HEK293T (cell line): ENCODE measurements at regions not wholly inside any gene's neighbourhood (a gene's known extent, or its start where the extent isn't known, plus 50 kb on each side); places are given as distances from the start of the nearest gene placed in this dataset.

Experiments
- CTCF ChIA-PET: fragments of 350-600 bp; formaldehyde crosslinking; extraction: SDS; loops from one replicate; lab custom pipeline; 2021; ENCODE audit warnings: antibody characterized with exemption, inconsistent platforms; lab: Yijun Ruan, JAX
- POLR2A ChIA-PET: fragments of 350-600 bp; formaldehyde crosslinking; extraction: SDS; loops from one replicate; lab custom pipeline; 2020; ENCODE audit warnings: antibody characterized with exemption, inconsistent platforms; lab: Yijun Ruan, JAX
- DNase-seq: peaks from one replicate; pipeline ENCODE4 v3.0.0; 2012; ENCODE audit warnings: mixed read lengths; ENCODE audit errors: extremely low spot score
- ARNT ChIP-seq: fragments of 450-650 bp; IDR thresholded peaks from 2 replicates; pipeline ENCODE4 v1.6.1; 2017; ENCODE audit warnings: mild to moderate bottlenecking
- BHLHE40 ChIP-seq: fragments of 450-650 bp; IDR thresholded peaks from 2 replicates; pipeline ENCODE4 v1.6.1; 2016; ENCODE audit warnings: mild to moderate bottlenecking, moderate library complexity, borderline replicate concordance
- CTBP1 ChIP-seq: fragments of 450-650 bp; IDR thresholded peaks from 2 replicates; pipeline ENCODE4 v1.6.1; 2016; ENCODE audit warnings: borderline replicate concordance
- ELF4 ChIP-seq: fragments of 450-650 bp; IDR thresholded peaks from 2 replicates; pipeline ENCODE4 v1.6.1; 2017; ENCODE audit warnings: antibody characterized with exemption
- FOXA1 ChIP-seq: fragments of 450-650 bp; IDR thresholded peaks from 2 replicates; pipeline ENCODE4 v1.6.1; 2016; ENCODE audit warnings: mild to moderate bottlenecking
- FOXK2 ChIP-seq: fragments of 450-650 bp; IDR thresholded peaks from 2 replicates; pipeline ENCODE4 v1.6.1; 2016; ENCODE audit warnings: mild to moderate bottlenecking
- FOXM1 ChIP-seq: fragments of 450-650 bp; IDR thresholded peaks from 2 replicates; pipeline ENCODE4 v1.6.1; 2017; ENCODE audit warnings: mild to moderate bottlenecking, borderline replicate concordance
- HDGF ChIP-seq: fragments of 450-650 bp; IDR thresholded peaks from 2 replicates; pipeline ENCODE4 v1.6.1; 2017; ENCODE audit warnings: antibody characterized with exemption, borderline replicate concordance
- L3MBTL2 ChIP-seq: fragments of 450-650 bp; conservative IDR thresholded peaks from 2 replicates; pipeline ENCODE4 v1.6.1; 2016; ENCODE audit warnings: mild to moderate bottlenecking
- LEF1 ChIP-seq: fragments of 450-650 bp; IDR thresholded peaks from 2 replicates; pipeline ENCODE4 v1.6.1; 2017; ENCODE audit warnings: mild to moderate bottlenecking, borderline replicate concordance
- NFRKB ChIP-seq: fragments of 450-650 bp; IDR thresholded peaks from 2 replicates; pipeline ENCODE4 v1.6.1; 2016; ENCODE audit warnings: mild to moderate bottlenecking, moderate library complexity
- SP1 ChIP-seq: fragments of 450-650 bp; IDR thresholded peaks from 2 replicates; pipeline ENCODE4 v1.6.1; 2017
- SUZ12 ChIP-seq: fragments of 450-650 bp; IDR thresholded peaks from 2 replicates; pipeline ENCODE4 v1.6.1; 2016; ENCODE audit warnings: mild to moderate bottlenecking
- TARDBP ChIP-seq: fragments of 450-650 bp; IDR thresholded peaks from 2 replicates; pipeline ENCODE4 v1.6.1; 2016
- ZNF384 ChIP-seq: fragments of 450-650 bp; IDR thresholded peaks from 2 replicates; pipeline ENCODE4 v1.6.1; 2016
- TF ChIP-seq, protein P1 (sequence below): fragments of 450-650 bp; IDR thresholded peaks from 2 replicates; pipeline ENCODE4 v1.6.1; 2016

DNA sequence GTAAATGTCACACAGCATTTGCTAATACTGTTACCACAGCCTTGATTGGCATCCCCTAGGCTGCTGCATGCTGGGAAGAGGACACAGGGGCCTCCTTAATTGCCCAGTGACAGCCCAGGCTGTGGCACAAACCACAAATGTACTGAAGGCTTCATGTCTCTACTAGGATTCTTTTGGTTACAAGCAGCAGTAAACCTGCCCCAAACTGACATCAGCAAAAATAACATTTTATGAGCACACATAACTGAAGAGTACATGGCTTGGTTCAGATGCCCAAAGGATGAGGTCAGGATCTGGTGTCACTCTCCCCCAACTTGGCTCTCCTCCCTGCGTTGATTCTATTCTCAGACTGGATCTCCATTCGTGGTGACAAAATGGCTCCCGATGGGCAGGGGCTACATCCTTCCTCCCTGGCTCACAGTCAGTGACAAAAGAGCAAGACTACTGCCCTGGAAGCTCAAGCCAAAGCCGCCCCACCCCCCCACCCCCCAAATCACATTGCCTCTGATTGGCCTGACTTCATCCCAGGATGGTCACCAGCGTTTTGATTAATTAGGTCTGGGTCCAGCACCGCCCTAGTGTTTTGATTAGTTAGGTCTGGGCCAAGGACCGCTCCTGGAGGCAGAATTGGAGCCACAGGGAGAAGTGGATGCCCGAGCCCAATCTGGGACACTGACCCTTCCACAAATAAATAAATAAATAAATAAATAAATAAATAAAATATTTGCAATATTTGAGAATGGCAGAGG lies 180.5 kb upstream of the RBPJ start:
- no peak for TF ChIP-seq ARNT
- no peak for TF ChIP-seq FOXA1
- TF ChIP-seq, protein P1, sequence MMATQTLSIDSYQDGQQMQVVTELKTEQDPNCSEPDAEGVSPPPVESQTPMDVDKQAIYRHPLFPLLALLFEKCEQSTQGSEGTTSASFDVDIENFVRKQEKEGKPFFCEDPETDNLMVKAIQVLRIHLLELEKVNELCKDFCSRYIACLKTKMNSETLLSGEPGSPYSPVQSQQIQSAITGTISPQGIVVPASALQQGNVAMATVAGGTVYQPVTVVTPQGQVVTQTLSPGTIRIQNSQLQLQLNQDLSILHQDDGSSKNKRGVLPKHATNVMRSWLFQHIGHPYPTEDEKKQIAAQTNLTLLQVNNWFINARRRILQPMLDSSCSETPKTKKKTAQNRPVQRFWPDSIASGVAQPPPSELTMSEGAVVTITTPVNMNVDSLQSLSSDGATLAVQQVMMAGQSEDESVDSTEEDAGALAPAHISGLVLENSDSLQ: peak; percentile 72
- TF ChIP-seq LEF1: no peak
- DNase-seq: no peak
- POLR2A ChIA-PET: interaction anchor here (0.6 to 1.3 kb wide), 2 partner anchors 22 to 57 kb away, joined by 3 to 5 read pairs; no protein-coding TSS in a partner anchor
- CTCF ChIA-PET: interaction anchor here (0.5 to 0.6 kb wide), 2 partner anchors 9 to 63 kb away, joined by 3 read pairs; no protein-coding TSS in a partner anchor

DNA sequence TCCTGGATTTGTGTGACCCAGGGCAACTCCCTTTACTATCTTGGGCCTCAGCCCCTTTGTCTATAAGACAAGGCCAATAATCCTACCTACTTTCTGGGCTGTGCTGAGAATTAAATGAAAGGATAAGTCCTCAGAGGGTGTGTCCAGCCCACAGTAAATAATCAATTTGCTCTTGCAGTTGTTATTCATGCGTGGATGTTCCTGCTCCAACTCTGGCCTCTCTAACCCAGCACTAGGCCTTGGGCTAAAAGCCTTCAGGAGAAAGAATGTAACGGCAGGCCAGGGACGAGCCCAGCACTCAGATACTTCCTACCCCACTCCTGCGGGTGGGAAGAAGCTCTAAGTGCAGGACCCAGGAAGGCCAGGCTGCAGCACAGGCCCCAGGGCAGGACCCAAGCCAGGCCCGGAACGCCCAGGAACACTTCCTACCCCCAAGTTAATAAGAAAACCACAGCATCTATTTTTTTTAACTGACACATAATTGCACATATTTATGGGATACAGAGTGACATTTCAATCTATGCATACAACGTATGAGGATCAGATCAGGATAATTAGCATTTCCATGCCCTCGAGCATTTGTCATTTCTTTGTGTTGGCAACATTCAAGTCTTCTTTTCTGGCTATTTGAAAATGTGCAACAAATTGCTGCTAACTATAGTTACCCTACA lies 179.6 kb upstream of the RBPJ start:
- DNase-seq: no peak
- POLR2A ChIA-PET: interaction anchor here (0.6 to 1.3 kb wide), 3 partner anchors 20 to 179 kb away, joined by 3 to 5 read pairs (median 3); no protein-coding TSS in a partner anchor
- CTCF ChIA-PET: interaction anchor here (0.6 to 1.2 kb wide), 3 partner anchors 8 to 20 kb away, joined by 3 to 4 read pairs (median 3); no protein-coding TSS in a partner anchor
- no peak for TF ChIP-seq CTBP1
- TF ChIP-seq BHLHE40: no peak
- TF ChIP-seq FOXK2: no peak
- TF ChIP-seq SP1: no peak
- TF ChIP-seq, protein P1: no peak
- no peak for TF ChIP-seq FOXA1
- no peak for TF ChIP-seq SUZ12
- TF ChIP-seq TARDBP: no peak
- no peak for TF ChIP-seq ARNT
- TF ChIP-seq NFRKB: no peak

DNA sequence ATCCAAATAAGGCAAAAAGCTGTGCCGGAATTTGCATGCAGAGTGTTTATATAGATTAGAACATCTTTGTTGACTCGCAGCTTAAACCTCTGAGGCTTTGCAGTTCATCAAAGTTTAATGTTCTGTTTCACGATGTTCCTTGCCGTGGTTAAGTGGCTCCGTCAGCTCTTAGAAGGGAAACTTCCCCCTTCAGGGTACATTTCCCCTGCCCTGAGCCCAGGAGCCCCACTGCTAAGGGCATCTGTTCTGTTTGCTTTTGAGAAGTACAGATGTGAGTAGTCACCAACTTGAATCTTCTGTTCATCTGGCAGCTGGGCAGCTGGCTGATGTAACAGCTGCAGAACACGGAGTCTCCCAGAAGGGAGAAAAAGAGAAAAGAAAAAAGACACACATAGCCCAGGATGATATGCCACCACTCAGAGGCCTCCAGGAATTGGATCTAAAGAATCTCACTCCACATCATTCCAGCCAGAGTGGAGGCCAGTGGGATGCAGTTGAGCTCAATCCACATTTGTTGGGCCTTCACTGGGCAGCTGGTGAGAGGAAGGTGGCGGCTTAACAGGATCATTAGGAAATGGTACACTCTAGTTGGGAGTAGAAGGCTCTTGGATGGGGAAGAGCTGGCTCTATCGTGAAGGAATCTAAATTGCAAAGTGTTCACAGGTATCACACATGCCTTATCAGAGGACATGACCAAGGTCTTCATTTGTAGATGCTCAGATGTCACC lies 178.7 kb upstream of the RBPJ start:
- CTCF ChIA-PET: interaction anchor here (1.2 kb wide), 2 partner anchors 17 to 19 kb away, joined by 3 to 4 read pairs; no protein-coding TSS in a partner anchor
- TF ChIP-seq BHLHE40 (no peak), NFRKB (no peak), FOXA1 (no peak), LEF1 (no peak), FOXM1 (no peak), ZNF384 (no peak)
- TF ChIP-seq, protein P1: no peak
- POLR2A ChIA-PET: interaction anchor here (0.9 to 1.3 kb wide), 2 partner anchors 59 to 178 kb away, joined by 3 to 5 read pairs; no protein-coding TSS in a partner anchor
- DNase-seq: no peak

DNA sequence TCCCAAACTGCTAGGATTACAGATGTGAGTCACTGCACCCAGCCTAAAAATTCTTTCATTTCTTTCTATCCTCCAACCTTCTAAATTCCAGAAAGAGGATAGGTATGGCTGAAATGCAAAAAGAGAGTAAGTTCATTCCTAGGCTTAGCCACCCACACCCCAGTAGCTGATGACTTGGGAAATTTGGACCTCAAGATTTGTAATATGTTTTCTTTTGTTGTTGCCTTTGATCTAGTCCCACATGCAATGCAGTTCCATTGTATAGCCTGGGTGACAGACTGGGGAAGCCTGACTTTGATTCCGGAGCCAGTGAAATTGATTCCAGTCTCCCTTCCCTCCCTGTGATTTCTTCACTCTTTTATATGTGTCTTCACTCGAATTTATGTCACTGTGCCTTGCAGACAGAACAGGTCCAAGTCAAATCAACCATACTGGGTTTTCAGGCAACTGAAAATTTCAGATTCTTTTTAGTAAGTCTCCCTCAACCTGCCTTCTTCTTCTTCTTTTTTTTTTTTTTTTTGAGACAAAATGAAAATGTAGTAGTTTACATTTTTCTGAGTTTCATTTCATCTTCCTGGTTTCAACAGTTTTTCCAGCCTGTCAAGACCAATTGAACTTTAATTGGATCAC lies 176.2 kb upstream of the RBPJ start:
- DNase-seq: no peak
- ChIA-PET POLR2A (interaction anchor here (1.2 kb wide), 1 partner anchor 61 kb away, joined by 3 read pairs; no protein-coding TSS in a partner anchor), CTCF (no interaction called here)
- TF ChIP-seq L3MBTL2 (no peak), LEF1 (no peak), CTBP1 (no peak), BHLHE40 (no peak), NFRKB (no peak), SUZ12 (no peak), FOXM1 (no peak), ELF4 (no peak), ZNF384 (no peak), FOXK2 (no peak), ARNT (no peak)
- TF ChIP-seq, protein P1: no peak

DNA sequence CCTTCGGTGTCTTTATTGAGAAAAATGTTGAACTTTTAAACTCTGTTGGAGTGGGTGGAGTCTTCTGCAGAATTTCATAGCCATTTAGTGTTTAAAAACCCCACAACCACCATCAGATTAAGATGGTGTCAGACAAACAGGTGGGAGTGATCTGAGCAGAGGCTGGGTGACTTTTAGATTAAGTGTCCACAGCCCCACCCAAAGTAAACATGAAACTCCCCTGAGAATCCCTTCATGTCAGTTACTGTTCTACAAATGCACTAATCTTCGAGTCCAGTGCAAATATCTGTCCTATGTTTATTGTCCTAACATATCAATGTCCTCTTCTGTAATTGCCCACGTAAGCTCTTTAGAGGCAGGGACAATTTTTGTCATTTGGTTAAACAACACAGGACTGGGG lies 175.6 kb upstream of the RBPJ start:
- CTCF ChIA-PET: no interaction called here
- POLR2A ChIA-PET: no interaction called here
- no peak for DNase-seq
- no peak for TF ChIP-seq BHLHE40
- no peak for TF ChIP-seq TARDBP
- no peak for TF ChIP-seq LEF1
- no peak for TF ChIP-seq L3MBTL2
- TF ChIP-seq, protein P1: no peak
- TF ChIP-seq ZNF384: no peak
- no peak for TF ChIP-seq FOXA1
- no peak for TF ChIP-seq CTBP1
- no peak for TF ChIP-seq HDGF
- TF ChIP-seq ELF4: no peak
- no peak for TF ChIP-seq FOXM1
- TF ChIP-seq FOXK2: no peak
- no peak for TF ChIP-seq ARNT
